ENCODE measurements at regions not wholly inside any gene's neighbourhood (a gene's known extent, or its start where the extent isn't known, plus 50 kb on each side); places are given as distances from the start of the nearest gene placed in this dataset.

- intact Hi-C loops (cut with DNase I; ENCODE audit: low total_unique reads), result no loop called here
- Histone ChIP-seq H3K9me3 (no peaks in the 10 kb centered on the region), H3K36me3 (no peaks in the 10 kb centered on the region), H3K27ac (no peak overlapping the region), H3K4me1 (no peaks in the 10 kb centered on the region), H3K27me3 (no peaks in the 10 kb centered on the region), H3K4me3 (no peak overlapping the region)
- DNase-seq, result no peak
- no peak for TF ChIP-seq POLR2A (IDR thresholded peaks at IDR 0.05)
- TF ChIP-seq CTCF (IDR thresholded peaks at IDR 0.05), result no peak
These were observed 766.2 kb upstream of the LRRC4C start for GRCh38 chr11:42225664-42226063.

GRCh38 chr11:42232673-42233072 lies 773.2 kb upstream of the LRRC4C start:
- H3K27me3 ChIP-seq, result no peaks in the 10 kb centered on the region
- H3K27ac ChIP-seq, result no peak overlapping the region
- no peaks in the 10 kb centered on the region for H3K4me1 ChIP-seq
- no peak overlapping the region for H3K4me3 ChIP-seq
- H3K9me3 ChIP-seq, result no peaks in the 10 kb centered on the region
- no peak for DNase-seq
- TF ChIP-seq POLR2A (IDR thresholded peaks at IDR 0.05), result no peak
- no peak for TF ChIP-seq CTCF (IDR thresholded peaks at IDR 0.05)
- H3K36me3 ChIP-seq, result no peaks in the 10 kb centered on the region
- intact Hi-C loops (cut with DNase I; ENCODE audit: low total_unique reads), result no loop called here

GRCh38 chr11:42234451-42234951 lies 775.0 kb upstream of the LRRC4C start:
- TF ChIP-seq POLR2A (IDR thresholded peaks at IDR 0.05) (no peak), CTCF (IDR thresholded peaks at IDR 0.05) (no peak)
- DNase-seq, result no peak
- intact Hi-C loops (cut with DNase I; ENCODE audit: low total_unique reads), result no loop called here
- H3K4me3 ChIP-seq, result no peak overlapping the region
- no peaks in the 10 kb centered on the region for H3K4me1 ChIP-seq
- no peaks in the 10 kb centered on the region for H3K36me3 ChIP-seq
- H3K27ac ChIP-seq, result no peak overlapping the region
- no peaks in the 10 kb centered on the region for H3K27me3 ChIP-seq
- no peaks in the 10 kb centered on the region for H3K9me3 ChIP-seq

- no peak for TF ChIP-seq CTCF (IDR thresholded peaks at IDR 0.05)
- no peak for TF ChIP-seq POLR2A (IDR thresholded peaks at IDR 0.05)
- Histone ChIP-seq H3K27ac (no peak overlapping the region), H3K36me3 (no peaks in the 10 kb centered on the region), H3K4me3 (no peak overlapping the region), H3K9me3 (no peaks in the 10 kb centered on the region), H3K27me3 (no peaks in the 10 kb centered on the region), H3K4me1 (no peaks in the 10 kb centered on the region)
- no peak for DNase-seq
- intact Hi-C loops (cut with DNase I; ENCODE audit: low total_unique reads), result no loop called here
These were observed 778.3 kb upstream of the LRRC4C start for GRCh38 chr11:42237701-42238235.

GRCh38 chr11:42239188-42239587 lies 779.7 kb upstream of the LRRC4C start:
- DNase-seq, result no peak
- TF ChIP-seq POLR2A (IDR thresholded peaks at IDR 0.05) (no peak), CTCF (IDR thresholded peaks at IDR 0.05) (no peak)

More at GRCh38 chr11:42239188-42239587, 779.7 kb upstream of the LRRC4C start:
- no peaks in the 10 kb centered on the region for H3K9me3 ChIP-seq
- no peak overlapping the region for H3K4me3 ChIP-seq
- intact Hi-C loops (cut with DNase I; ENCODE audit: low total_unique reads), result no loop called here
- H3K4me1 ChIP-seq, result no peaks in the 10 kb centered on the region
- H3K27me3 ChIP-seq, result no peaks in the 10 kb centered on the region
- H3K27ac ChIP-seq, result no peak overlapping the region
- no peaks in the 10 kb centered on the region for H3K36me3 ChIP-seq

Measured in uterus (tissue), 3 donors.